ENCODE measurements at regions not wholly inside any gene's neighbourhood (a gene's known extent, or its start where the extent isn't known, plus 50 kb on each side); places are given as distances from the start of the nearest gene placed in this dataset.

- no peak overlapping the region for H3K4me3 ChIP-seq (ENCODE audit: low read length)
- H3K9me3 ChIP-seq (ENCODE audit: low read depth, low read length), result peaks cover 6% of the 10 kb centered on the region
- no peaks in the 10 kb centered on the region for H3K27me3 ChIP-seq (ENCODE audit: insufficient read depth, low read length)
- no peaks in the 10 kb centered on the region for H3K4me1 ChIP-seq (ENCODE audit: insufficient read depth, low read length)
Measured at GRCh38 chr6:169041078-169041477, 212.6 kb downstream of the THBS2 start.

GRCh38 chr6:169038691-169039090, 215.0 kb downstream of the THBS2 start:
- H3K9me3 ChIP-seq (ENCODE audit: low read depth, low read length), result peaks cover 6% of the 10 kb centered on the region
- no peak overlapping the region for H3K4me3 ChIP-seq (ENCODE audit: low read length)
- H3K4me1 ChIP-seq (ENCODE audit: insufficient read depth, low read length), result no peaks in the 10 kb centered on the region
- no peaks in the 10 kb centered on the region for H3K27me3 ChIP-seq (ENCODE audit: insufficient read depth, low read length)

GRCh38 chr6:169035385-169036240, 218.0 kb downstream of the THBS2 start:
- Histone ChIP-seq H3K9me3 (ENCODE audit: low read depth, low read length) (peaks cover 6% of the 10 kb centered on the region), H3K4me3 (ENCODE audit: low read length) (no peak overlapping the region), H3K27me3 (ENCODE audit: insufficient read depth, low read length) (no peaks in the 10 kb centered on the region), H3K4me1 (ENCODE audit: insufficient read depth, low read length) (no peaks in the 10 kb centered on the region)

- Histone ChIP-seq H3K4me1 (ENCODE audit: insufficient read depth, low read length) (no peaks in the 10 kb centered on the region), H3K9me3 (ENCODE audit: low read depth, low read length) (peaks cover 6% of the 10 kb centered on the region), H3K27me3 (ENCODE audit: insufficient read depth, low read length) (no peaks in the 10 kb centered on the region), H3K4me3 (ENCODE audit: low read length) (no peak overlapping the region)
Measured at GRCh38 chr6:169034516-169035167, 219.0 kb downstream of the THBS2 start.

- H3K9me3 ChIP-seq (ENCODE audit: low read depth, low read length), result no peaks in the 10 kb centered on the region
- no peaks in the 10 kb centered on the region for H3K4me1 ChIP-seq (ENCODE audit: insufficient read depth, low read length)
- no peaks in the 10 kb centered on the region for H3K27me3 ChIP-seq (ENCODE audit: insufficient read depth, low read length)
- no peak overlapping the region for H3K4me3 ChIP-seq (ENCODE audit: low read length)
Measured at GRCh38 chr6:169029861-169030260, 223.8 kb downstream of the THBS2 start.

- no peak overlapping the region for H3K4me3 ChIP-seq (ENCODE audit: low read length)
- no peaks in the 10 kb centered on the region for H3K9me3 ChIP-seq (ENCODE audit: low read depth, low read length)
- H3K4me1 ChIP-seq (ENCODE audit: insufficient read depth, low read length), result no peaks in the 10 kb centered on the region
- no peaks in the 10 kb centered on the region for H3K27me3 ChIP-seq (ENCODE audit: insufficient read depth, low read length)
Measured at GRCh38 chr6:169028343-169028742, 225.3 kb downstream of the THBS2 start.

GRCh38 chr6:169026175-169026574, 227.5 kb downstream of the THBS2 start:
- no peaks in the 10 kb centered on the region for H3K4me1 ChIP-seq (ENCODE audit: insufficient read depth, low read length)
- H3K27me3 ChIP-seq (ENCODE audit: insufficient read depth, low read length), result no peaks in the 10 kb centered on the region
- H3K9me3 ChIP-seq (ENCODE audit: low read depth, low read length), result no peaks in the 10 kb centered on the region
- no peak overlapping the region for H3K4me3 ChIP-seq (ENCODE audit: low read length)

GRCh38 chr6:169024047-169024660, 229.5 kb downstream of the THBS2 start:
- Histone ChIP-seq H3K4me1 (ENCODE audit: insufficient read depth, low read length) (no peaks in the 10 kb centered on the region), H3K9me3 (ENCODE audit: low read depth, low read length) (no peaks in the 10 kb centered on the region), H3K27me3 (ENCODE audit: insufficient read depth, low read length) (no peaks in the 10 kb centered on the region), H3K4me3 (ENCODE audit: low read length) (no peak overlapping the region)

- H3K4me3 ChIP-seq (ENCODE audit: low read length), result no peak overlapping the region
- no peaks in the 10 kb centered on the region for H3K9me3 ChIP-seq (ENCODE audit: low read depth, low read length)
- H3K4me1 ChIP-seq (ENCODE audit: insufficient read depth, low read length), result no peaks in the 10 kb centered on the region
- no peaks in the 10 kb centered on the region for H3K27me3 ChIP-seq (ENCODE audit: insufficient read depth, low read length)
Measured at GRCh38 chr6:169023161-169023874, 230.3 kb downstream of the THBS2 start.

- Histone ChIP-seq H3K4me3 (ENCODE audit: low read length) (no peak overlapping the region), H3K27me3 (ENCODE audit: insufficient read depth, low read length) (no peaks in the 10 kb centered on the region), H3K9me3 (ENCODE audit: low read depth, low read length) (no peaks in the 10 kb centered on the region), H3K4me1 (ENCODE audit: insufficient read depth, low read length) (no peaks in the 10 kb centered on the region)
Measured at GRCh38 chr6:169022079-169022478, 231.6 kb downstream of the THBS2 start.

GRCh38 chr6:169020821-169021220, 232.8 kb downstream of the THBS2 start:
- no peaks in the 10 kb centered on the region for H3K4me1 ChIP-seq (ENCODE audit: insufficient read depth, low read length)
- no peak overlapping the region for H3K4me3 ChIP-seq (ENCODE audit: low read length)
- H3K9me3 ChIP-seq (ENCODE audit: low read depth, low read length), result no peaks in the 10 kb centered on the region
- H3K27me3 ChIP-seq (ENCODE audit: insufficient read depth, low read length), result no peaks in the 10 kb centered on the region

- H3K4me3 ChIP-seq (ENCODE audit: low read length), result no peak overlapping the region
- no peaks in the 10 kb centered on the region for H3K27me3 ChIP-seq (ENCODE audit: insufficient read depth, low read length)
- no peaks in the 10 kb centered on the region for H3K4me1 ChIP-seq (ENCODE audit: insufficient read depth, low read length)
- no peaks in the 10 kb centered on the region for H3K9me3 ChIP-seq (ENCODE audit: low read depth, low read length)
Measured at GRCh38 chr6:169019727-169020491, 233.7 kb downstream of the THBS2 start.

GRCh38 chr6:169019111-169019510, 234.5 kb downstream of the THBS2 start:
- Histone ChIP-seq H3K4me1 (ENCODE audit: insufficient read depth, low read length) (no peaks in the 10 kb centered on the region), H3K9me3 (ENCODE audit: low read depth, low read length) (no peaks in the 10 kb centered on the region), H3K27me3 (ENCODE audit: insufficient read depth, low read length) (no peaks in the 10 kb centered on the region), H3K4me3 (ENCODE audit: low read length) (no peak overlapping the region)

GRCh38 chr6:169016758-169017157, 236.9 kb downstream of the THBS2 start:
- no peak overlapping the region for H3K4me3 ChIP-seq (ENCODE audit: low read length)

More at GRCh38 chr6:169016758-169017157, 236.9 kb downstream of the THBS2 start:
- Histone ChIP-seq H3K27me3 (ENCODE audit: insufficient read depth, low read length) (no peaks in the 10 kb centered on the region), H3K9me3 (ENCODE audit: low read depth, low read length) (no peaks in the 10 kb centered on the region), H3K4me1 (ENCODE audit: insufficient read depth, low read length) (no peaks in the 10 kb centered on the region)

Data from mononuclear cell (primary cell).